IPS DF 6.9 (cell line): ENCODE measurements at regions not wholly inside any gene's neighbourhood (a gene's known extent, or its start where the extent isn't known, plus 50 kb on each side); places are given as distances from the start of the nearest gene placed in this dataset.

Source experiments
- DNase-seq: peaks from one replicate; pipeline ENCODE4 v3.0.0-alpha.2; 2013; ENCODE audit warnings: low read depth, low spot score
- H3K27ac ChIP-seq: one replicate; pipeline ENCODE4 v1.5.1; 2013; ENCODE audit warnings: low read length, control low read depth
- H3K27me3 ChIP-seq: 2 replicates; pipeline ENCODE4 v1.6.1; 2013; ENCODE audit warnings: mild to moderate bottlenecking, low read length; ENCODE audit not compliant: control insufficient read depth, insufficient read depth
- H3K36me3 ChIP-seq: 2 replicates; pipeline ENCODE4 v1.6.1; 2013; ENCODE audit warnings: low read length; ENCODE audit not compliant: control insufficient read depth, insufficient read depth
- H3K4me1 ChIP-seq: 2 replicates; pipeline ENCODE4 v1.6.1; 2013; ENCODE audit warnings: low read length; ENCODE audit not compliant: control insufficient read depth, insufficient read depth
- H3K4me3 ChIP-seq: 2 replicates; pipeline ENCODE4 v1.5.1; 2013; ENCODE audit warnings: mild to moderate bottlenecking, low read length
- H3K9me3 ChIP-seq: 2 replicates; pipeline ENCODE4 v1.6.1; 2013; ENCODE audit warnings: low read length, inconsistent platforms; ENCODE audit not compliant: control insufficient read depth, insufficient read depth
- WGBS: extraction: QIAGEN DNeasy Blood & Tissue Kit; methylation state at CpG from one replicate; pipeline ENCODE4 v1.1.7; 2013; ENCODE audit warnings: mixed read lengths, missing lambda C conversion rate; ENCODE audit not compliant: insufficient read length, insufficient coverage; 5-methylcytosine and 5-hydroxymethylcytosine counted together

DNA sequence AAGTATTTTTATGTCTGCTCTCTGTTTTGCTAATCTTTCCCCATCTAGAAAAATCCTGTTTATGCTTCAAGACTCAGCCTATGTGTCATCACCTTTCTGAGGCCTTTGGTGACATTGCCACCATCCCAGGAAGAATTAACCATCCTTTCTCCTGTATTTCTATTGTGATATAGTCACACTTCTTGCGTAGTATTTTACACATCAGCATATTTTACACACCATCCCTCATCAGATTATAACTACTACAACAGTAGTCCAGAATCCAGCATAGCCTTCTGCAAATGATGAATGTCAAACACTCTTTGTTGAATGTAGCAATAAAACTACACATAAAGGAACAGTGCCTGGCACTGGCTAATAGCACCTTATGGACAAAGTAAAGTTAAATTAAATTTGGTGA lies 275.3 kb upstream of the C1orf87 start:
- H3K4me3 ChIP-seq = no peak overlapping the region
- no peaks in the 10 kb centered on the region for H3K4me1 ChIP-seq
- no peak overlapping the region for H3K27ac ChIP-seq
- WGBS = no CpG with 5 or more reads among the region's 1 CpG
- H3K9me3 ChIP-seq = no peaks in the 10 kb centered on the region
- H3K27me3 ChIP-seq = no peaks in the 10 kb centered on the region
- no peak for DNase-seq
- H3K36me3 ChIP-seq = no peaks in the 10 kb centered on the region

DNA sequence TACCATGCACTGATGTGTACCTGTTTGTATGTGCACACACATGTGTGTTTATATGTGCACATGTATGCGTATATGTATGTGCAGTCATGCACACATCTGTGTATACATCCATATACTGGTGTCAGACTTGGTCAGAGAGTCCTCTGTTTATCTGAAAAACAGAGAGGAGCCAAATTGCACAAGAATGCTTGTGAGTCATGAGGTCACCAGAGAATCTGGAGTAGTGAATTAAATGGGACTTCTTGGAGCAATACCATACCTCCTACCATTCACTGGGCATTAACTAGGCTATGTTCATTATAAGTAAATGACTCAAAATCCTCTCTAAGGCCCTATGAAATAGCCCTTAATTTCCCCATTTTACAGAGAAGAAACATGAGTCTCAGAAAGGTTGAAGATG lies 272.1 kb upstream of the C1orf87 start:
- Histone ChIP-seq H3K4me3 (no peak overlapping the region), H3K36me3 (no peaks in the 10 kb centered on the region), H3K27me3 (no peaks in the 10 kb centered on the region), H3K27ac (no peak overlapping the region), H3K9me3 (no peaks in the 10 kb centered on the region), H3K4me1 (no peaks in the 10 kb centered on the region)
- WGBS = no CpG with 5 or more reads among the region's 1 CpG
- no peak for DNase-seq

DNA sequence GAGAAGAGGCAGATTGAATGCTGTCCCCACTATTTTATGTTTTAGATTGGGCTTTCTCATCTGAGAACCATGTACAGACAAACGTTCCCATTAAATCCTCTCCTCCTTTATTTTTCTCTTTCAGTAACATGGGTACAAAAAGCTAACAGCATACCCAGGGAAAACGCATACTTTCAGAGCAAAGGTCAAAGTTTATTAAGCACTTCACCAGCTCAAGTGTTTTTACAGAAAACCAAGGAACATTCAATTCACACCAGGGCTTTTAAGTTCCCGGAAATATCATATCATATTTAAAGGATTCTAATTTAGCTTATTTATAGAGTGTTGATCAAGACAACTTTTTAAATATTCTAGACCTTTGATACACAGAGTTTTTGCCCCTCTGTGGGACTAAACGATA lies 271.5 kb upstream of the C1orf87 start:
- Histone ChIP-seq H3K36me3 (no peaks in the 10 kb centered on the region), H3K4me1 (no peaks in the 10 kb centered on the region), H3K27me3 (no peaks in the 10 kb centered on the region), H3K4me3 (no peak overlapping the region), H3K27ac (no peak overlapping the region), H3K9me3 (no peaks in the 10 kb centered on the region)
- DNase-seq = no peak
- no CpG with 5 or more reads among the region's 4 CpGs for WGBS

DNA sequence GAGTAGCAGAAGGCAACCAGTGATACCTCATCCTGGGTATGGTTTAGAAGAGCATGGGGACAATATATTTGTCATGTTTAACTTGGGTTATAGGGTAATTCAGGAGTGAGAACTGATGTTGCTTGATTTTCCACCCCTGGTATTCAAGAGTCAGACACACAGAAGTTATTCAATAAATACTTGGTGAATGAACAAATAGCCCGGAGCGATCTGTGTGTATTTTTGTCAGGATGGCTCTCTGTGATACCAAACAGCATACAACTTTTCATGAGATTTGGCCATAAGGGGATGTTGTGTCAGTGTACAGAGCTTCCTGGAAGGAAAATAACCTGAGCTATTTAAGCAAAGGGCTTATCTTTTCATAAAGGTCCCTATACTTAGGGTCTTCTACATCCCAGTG lies 270.2 kb upstream of the C1orf87 start:
- H3K36me3 ChIP-seq = no peaks in the 10 kb centered on the region
- DNase-seq = no peak
- WGBS = no CpG with 5 or more reads among the region's 2 CpGs
- no peak overlapping the region for H3K27ac ChIP-seq
- no peak overlapping the region for H3K4me3 ChIP-seq
- H3K27me3 ChIP-seq = no peaks in the 10 kb centered on the region
- no peaks in the 10 kb centered on the region for H3K4me1 ChIP-seq
- H3K9me3 ChIP-seq = no peaks in the 10 kb centered on the region

DNA sequence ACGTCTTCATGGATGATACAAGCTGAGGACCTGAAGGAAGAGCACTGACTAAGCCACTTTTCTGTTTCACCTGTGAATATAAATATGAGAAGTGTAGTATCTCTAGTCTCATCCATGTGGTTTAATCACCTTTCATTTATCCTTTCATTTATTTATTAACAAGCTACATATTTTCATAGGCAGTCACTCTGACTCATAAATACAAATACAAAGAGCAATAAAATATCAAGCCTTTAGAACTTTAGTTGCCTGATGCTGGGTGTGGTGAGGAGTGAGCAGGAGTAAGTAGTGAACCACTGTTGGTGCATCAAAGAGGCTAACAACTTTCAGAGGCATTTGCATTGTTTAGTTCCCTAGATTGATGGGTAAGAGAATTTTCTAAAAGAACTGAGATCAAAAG lies 269.0 kb upstream of the C1orf87 start:
- no CpG with 5 or more reads among the region's 1 CpG for WGBS
- Histone ChIP-seq H3K36me3 (no peaks in the 10 kb centered on the region), H3K9me3 (no peaks in the 10 kb centered on the region), H3K4me1 (no peaks in the 10 kb centered on the region), H3K27ac (no peak overlapping the region), H3K4me3 (no peak overlapping the region), H3K27me3 (no peaks in the 10 kb centered on the region)
- no peak for DNase-seq

DNA sequence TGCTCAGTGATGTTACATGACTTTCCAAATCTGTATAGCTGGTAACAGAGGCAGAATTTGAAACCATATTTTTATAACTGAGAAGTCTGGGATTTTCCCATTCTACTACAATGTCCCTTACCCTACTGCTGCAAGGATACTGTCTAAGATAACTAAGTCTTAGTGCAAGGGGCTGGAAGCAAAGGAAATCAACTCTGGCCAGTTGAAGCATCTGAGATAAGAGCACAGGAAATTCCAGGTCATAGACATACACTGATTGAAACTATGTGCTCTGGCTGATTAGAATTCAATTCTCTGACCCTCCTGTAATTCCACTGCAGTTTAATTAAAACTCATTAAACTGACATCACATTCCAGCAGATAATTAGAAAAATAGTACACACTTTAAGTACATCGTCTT lies 267.7 kb upstream of the C1orf87 start:
- no peaks in the 10 kb centered on the region for H3K27me3 ChIP-seq
- H3K9me3 ChIP-seq = no peaks in the 10 kb centered on the region
- DNase-seq = no peak
- no peaks in the 10 kb centered on the region for H3K36me3 ChIP-seq
- no peak overlapping the region for H3K4me3 ChIP-seq
- WGBS = no CpG with 5 or more reads among the region's 1 CpG
- H3K4me1 ChIP-seq = no peaks in the 10 kb centered on the region
- no peak overlapping the region for H3K27ac ChIP-seq

DNA sequence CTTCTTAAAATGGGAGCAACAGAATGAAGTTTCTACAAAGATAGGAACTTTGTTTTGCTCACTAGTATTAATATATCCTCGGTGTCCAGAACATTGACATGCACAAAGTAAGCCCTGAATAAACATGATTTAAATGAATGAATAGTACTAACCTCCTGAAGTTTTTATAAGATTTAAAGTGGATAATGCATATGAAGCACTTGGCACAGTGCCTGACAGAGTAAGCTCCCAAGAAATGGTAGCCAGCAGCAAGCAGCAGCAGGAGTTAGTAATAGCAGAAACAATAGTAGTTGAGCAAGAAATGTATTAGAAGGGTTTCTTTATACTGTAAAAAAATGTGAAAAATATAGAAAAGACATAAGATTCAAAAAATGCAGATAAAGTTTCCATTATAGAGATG lies 258.1 kb upstream of the C1orf87 start:
- Histone ChIP-seq H3K4me3 (no peak overlapping the region), H3K36me3 (no peaks in the 10 kb centered on the region), H3K4me1 (no peaks in the 10 kb centered on the region), H3K27ac (no peak overlapping the region), H3K27me3 (no peaks in the 10 kb centered on the region), H3K9me3 (no peaks in the 10 kb centered on the region)
- no CpG with 5 or more reads among the region's 1 CpG for WGBS
- DNase-seq = no peak

DNA sequence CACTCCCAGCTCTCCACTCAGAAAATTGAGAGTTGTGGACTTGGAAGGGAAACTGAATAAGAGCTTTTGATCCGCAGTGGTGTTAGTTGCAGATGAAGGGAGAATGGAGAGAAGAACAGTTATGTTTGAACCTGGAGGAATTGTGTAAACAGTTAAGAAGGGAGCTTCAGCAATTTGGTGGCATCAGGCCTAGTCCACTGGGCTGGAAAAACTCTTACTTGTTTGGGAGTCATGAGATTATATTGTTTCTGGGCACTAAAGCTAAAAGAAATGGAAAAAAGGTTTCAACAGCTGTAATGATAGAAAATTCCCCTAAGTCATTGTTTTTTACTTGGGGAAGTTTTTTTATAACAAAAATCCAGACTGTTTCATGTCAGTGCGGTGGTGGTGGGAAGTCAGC lies 256.1 kb upstream of the C1orf87 start:
- H3K4me1 ChIP-seq = no peaks in the 10 kb centered on the region
- no peak for DNase-seq
- no peaks in the 10 kb centered on the region for H3K9me3 ChIP-seq
- H3K4me3 ChIP-seq = no peak overlapping the region
- H3K36me3 ChIP-seq = no peaks in the 10 kb centered on the region
- no CpG with 5 or more reads among the region's 2 CpGs for WGBS
- no peaks in the 10 kb centered on the region for H3K27me3 ChIP-seq
- H3K27ac ChIP-seq = no peak overlapping the region

DNA sequence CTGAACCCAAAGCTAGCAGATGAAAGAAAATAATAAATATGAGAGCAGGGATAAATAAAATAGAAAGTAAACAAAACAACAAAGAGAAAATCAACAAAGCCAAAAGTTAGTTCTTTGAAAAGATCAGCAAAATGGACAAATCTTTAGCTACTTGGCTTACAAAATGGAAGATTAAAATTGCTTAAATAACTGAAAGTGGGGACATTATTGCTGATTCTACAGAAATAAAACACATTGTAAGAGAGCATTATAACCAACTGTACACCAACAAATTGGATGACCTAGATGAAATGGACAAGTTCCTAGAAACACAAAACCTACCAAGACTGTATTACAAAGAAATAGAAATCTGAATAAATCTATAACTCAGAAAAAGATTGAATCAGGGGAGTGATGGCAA lies 238.3 kb upstream of the C1orf87 start:
- no peaks in the 10 kb centered on the region for H3K9me3 ChIP-seq
- H3K36me3 ChIP-seq = no peaks in the 10 kb centered on the region
- no peaks in the 10 kb centered on the region for H3K27me3 ChIP-seq
- no peak overlapping the region for H3K4me3 ChIP-seq
- no peak for DNase-seq
- no peaks in the 10 kb centered on the region for H3K4me1 ChIP-seq
- H3K27ac ChIP-seq = no peak overlapping the region

DNA sequence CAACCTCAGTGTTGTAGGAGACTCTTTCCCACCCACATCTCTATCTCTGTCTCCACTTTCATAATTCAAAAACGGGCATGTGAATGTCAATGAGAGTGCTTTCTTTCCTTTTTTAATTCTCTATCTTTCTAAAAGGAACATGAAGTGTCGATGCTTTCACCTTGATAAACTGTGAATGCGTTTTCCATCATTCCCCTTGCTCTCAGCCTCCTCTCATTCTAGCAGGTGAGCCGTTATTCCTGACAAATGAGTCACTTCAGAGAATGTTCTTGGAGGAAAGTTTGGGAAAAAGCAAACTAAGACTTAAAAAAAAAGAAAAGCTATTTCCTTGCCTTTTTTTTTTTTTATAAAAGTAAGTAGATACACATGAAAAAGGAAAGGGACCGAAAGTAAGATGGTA lies 226.0 kb upstream of the C1orf87 start:
- Histone ChIP-seq H3K9me3 (no peaks in the 10 kb centered on the region), H3K27ac (no peak overlapping the region), H3K27me3 (no peaks in the 10 kb centered on the region), H3K4me1 (no peaks in the 10 kb centered on the region), H3K36me3 (no peaks in the 10 kb centered on the region), H3K4me3 (no peak overlapping the region)
- no peak for DNase-seq
- no CpG with 5 or more reads among the region's 5 CpGs for WGBS

DNA sequence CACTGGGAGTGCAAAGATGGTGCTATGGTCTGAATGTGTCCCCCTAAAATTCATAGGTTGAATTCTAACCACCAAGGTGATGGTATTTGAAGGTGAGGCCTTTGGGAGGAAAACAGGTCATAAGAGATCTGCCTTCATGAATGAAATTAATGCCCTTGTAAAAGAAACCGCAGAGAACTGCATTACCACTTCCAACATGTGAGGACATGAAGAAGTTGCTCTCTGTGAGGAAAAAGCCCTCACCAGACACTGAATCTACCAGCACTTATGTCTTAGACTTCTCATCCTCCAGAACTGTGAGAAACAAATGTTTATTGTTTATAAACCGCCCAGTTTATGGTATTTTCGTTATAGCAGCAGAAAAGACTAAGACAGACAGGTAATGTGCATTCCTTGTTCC lies 224.7 kb upstream of the C1orf87 start:
- no peak for DNase-seq
- Histone ChIP-seq H3K9me3 (no peaks in the 10 kb centered on the region), H3K27ac (no peak overlapping the region), H3K27me3 (no peaks in the 10 kb centered on the region), H3K36me3 (no peaks in the 10 kb centered on the region), H3K4me1 (no peaks in the 10 kb centered on the region), H3K4me3 (no peak overlapping the region)
- no CpG with 5 or more reads among the region's 3 CpGs for WGBS
